ENCODE measurements at regions not wholly inside any gene's neighbourhood (a gene's known extent, or its start where the extent isn't known, plus 50 kb on each side); places are given as distances from the start of the nearest gene placed in this dataset.

GRCh38 chr13:75021151-75021550 lies 460.8 kb downstream of the TBC1D4 start:
- Histone ChIP-seq H3K4me1 (ENCODE audit: control insufficient read depth, insufficient read depth, low read length) (no peaks in the 10 kb centered on the region), H3K4me3 (ENCODE audit: low read length) (no peak overlapping the region), H3K36me3 (ENCODE audit: control insufficient read depth, insufficient read depth, low read length) (no peaks in the 10 kb centered on the region), H3K9me3 (ENCODE audit: control insufficient read depth, insufficient read depth, low read length) (no peaks in the 10 kb centered on the region), H3K27ac (ENCODE audit: low read length) (no peak overlapping the region), H3K27me3 (ENCODE audit: control insufficient read depth, insufficient read depth, low read length) (no peaks in the 10 kb centered on the region)
- H3K27me3 Mint-ChIP-seq (ENCODE audit: low read depth in 2 of 2), result no peaks in the 10 kb centered on the region
- H3K9me3 Mint-ChIP-seq, result peaks cover 2 to 4% of the 10 kb centered on the region in 2 donors
- no peak for ATAC-seq
- no peak overlapping the region for H3K27ac Mint-ChIP-seq
- H3K4me3 Mint-ChIP-seq, result no peak overlapping the region
- no peak for DNase-seq
- whole genome bisulfite sequencing (ENCODE audit: insufficient coverage), result 93% methylated on average over 3 of the region's 5 CpGs
- H3K4me1 Mint-ChIP-seq, result no peaks in the 10 kb centered on the region
- no peak for TF ChIP-seq CTCF (IDR thresholded peaks at IDR 0.05)
- intact Hi-C loops (cut with micrococcal nuclease), result no loop called here
- no peaks in the 10 kb centered on the region for H3K36me3 Mint-ChIP-seq

GRCh38 chr13:75016225-75016624 lies 465.7 kb downstream of the TBC1D4 start:
- H3K27me3 ChIP-seq (ENCODE audit: control insufficient read depth, insufficient read depth, low read length), result no peaks in the 10 kb centered on the region
- WGBS (ENCODE audit: insufficient coverage), result 92% methylated on average over 1 of the region's 1 CpG
- Mint-ChIP-seq H3K9me3 (peaks cover 2 to 4% of the 10 kb centered on the region in 2 donors), H3K27ac (no peak overlapping the region), H3K4me3 (no peak overlapping the region), H3K36me3 (no peaks in the 10 kb centered on the region), H3K4me1 (no peaks in the 10 kb centered on the region), H3K27me3 (ENCODE audit: low read depth in 2 of 2) (peaks cover 0 to 6% of the 10 kb centered on the region in 2 donors)
- no peak for TF ChIP-seq CTCF (IDR thresholded peaks at IDR 0.05)
- H3K36me3 ChIP-seq (ENCODE audit: control insufficient read depth, insufficient read depth, low read length), result no peaks in the 10 kb centered on the region
- ATAC-seq, result no peak
- H3K9me3 ChIP-seq (ENCODE audit: control insufficient read depth, insufficient read depth, low read length), result no peaks in the 10 kb centered on the region
- no peak for DNase-seq
- no peak overlapping the region for H3K4me3 ChIP-seq (ENCODE audit: low read length)
- intact Hi-C loops (cut with micrococcal nuclease), result no loop called here
- H3K4me1 ChIP-seq (ENCODE audit: control insufficient read depth, insufficient read depth, low read length), result no peaks in the 10 kb centered on the region
- no peak overlapping the region for H3K27ac ChIP-seq (ENCODE audit: low read length)

GRCh38 chr13:75013818-75014217 lies 468.2 kb downstream of the TBC1D4 start:
- Mint-ChIP-seq H3K27ac (no peak overlapping the region), H3K36me3 (no peaks in the 10 kb centered on the region), H3K4me1 (no peaks in the 10 kb centered on the region), H3K27me3 (ENCODE audit: low read depth in 2 of 2) (peaks cover 0 to 6% of the 10 kb centered on the region in 2 donors), H3K9me3 (peaks cover 2% of the 10 kb centered on the region in 2 donors), H3K4me3 (no peak overlapping the region)
- H3K9me3 ChIP-seq (ENCODE audit: control insufficient read depth, insufficient read depth, low read length), result no peaks in the 10 kb centered on the region
- no peak for ATAC-seq
- no peaks in the 10 kb centered on the region for H3K36me3 ChIP-seq (ENCODE audit: control insufficient read depth, insufficient read depth, low read length)
- intact Hi-C loops (cut with micrococcal nuclease), result no loop called here
- no peak overlapping the region for H3K27ac ChIP-seq (ENCODE audit: low read length)
- WGBS (ENCODE audit: insufficient coverage), result 81% methylated on average over 4 of the region's 4 CpGs
- H3K4me1 ChIP-seq (ENCODE audit: control insufficient read depth, insufficient read depth, low read length), result no peaks in the 10 kb centered on the region
- H3K4me3 ChIP-seq (ENCODE audit: low read length), result no peak overlapping the region
- H3K27me3 ChIP-seq (ENCODE audit: control insufficient read depth, insufficient read depth, low read length), result no peaks in the 10 kb centered on the region
- DNase-seq, result no peak
- no peak for TF ChIP-seq CTCF (IDR thresholded peaks at IDR 0.05)

GRCh38 chr13:75010941-75011340 lies 471.0 kb downstream of the TBC1D4 start:
- H3K9me3 Mint-ChIP-seq, result no peaks in the 10 kb centered on the region
- Histone ChIP-seq H3K4me1 (ENCODE audit: control insufficient read depth, insufficient read depth, low read length) (no peaks in the 10 kb centered on the region), H3K27ac (ENCODE audit: low read length) (no peak overlapping the region), H3K36me3 (ENCODE audit: control insufficient read depth, insufficient read depth, low read length) (no peaks in the 10 kb centered on the region), H3K9me3 (ENCODE audit: control insufficient read depth, insufficient read depth, low read length) (no peaks in the 10 kb centered on the region), H3K27me3 (ENCODE audit: control insufficient read depth, insufficient read depth, low read length) (no peaks in the 10 kb centered on the region), H3K4me3 (ENCODE audit: low read length) (no peak overlapping the region)
- intact Hi-C loops (cut with micrococcal nuclease), result no loop called here
- WGBS (ENCODE audit: insufficient coverage), result 86% methylated on average over 4 of the region's 4 CpGs
- peaks cover 0 to 11% of the 10 kb centered on the region in 2 donors for H3K27me3 Mint-ChIP-seq (ENCODE audit: low read depth in 2 of 2)
- no peaks in the 10 kb centered on the region for H3K4me1 Mint-ChIP-seq
- no peak for TF ChIP-seq CTCF (IDR thresholded peaks at IDR 0.05)
- no peak overlapping the region for H3K4me3 Mint-ChIP-seq
- ATAC-seq (no peak), DNase-seq (no peak)
- H3K27ac Mint-ChIP-seq, result no peak overlapping the region
- H3K36me3 Mint-ChIP-seq, result no peaks in the 10 kb centered on the region
